GM12891 (cell line): ENCODE measurements at regions not wholly inside any gene's neighbourhood (a gene's known extent, or its start where the extent isn't known, plus 50 kb on each side); places are given as distances from the start of the nearest gene placed in this dataset.

ENCODE experiments used
- POLR2A ChIP-seq: IDR thresholded peaks from 2 replicates; pipeline ENCODE4 v1.6.1; 2011; ENCODE audit warnings: low read depth, low read length, control low read depth
- POLR2AphosphoS5 ChIP-seq: IDR thresholded peaks from 2 replicates; pipeline ENCODE4 v1.6.1; 2011; ENCODE audit warnings: low read depth, low read length, control low read depth
- TAF1 ChIP-seq: IDR thresholded peaks from 2 replicates; pipeline ENCODE4 v1.6.1; 2011; ENCODE audit warnings: low read depth, low read length, control low read depth

- no peak for TF ChIP-seq POLR2AphosphoS5
- no peak for TF ChIP-seq TAF1
- TF ChIP-seq POLR2A = no peak
Measured at GRCh38 chr11:134511255-134511654, 99.2 kb upstream of the B3GAT1 start.
